MM.1S (cell line): ENCODE measurements at regions not wholly inside any gene's neighbourhood (a gene's known extent, or its start where the extent isn't known, plus 50 kb on each side); places are given as distances from the start of the nearest gene placed in this dataset.
"Not testable (repeated sequence)": the region's sequence is repeated elsewhere in the genome, so short reads cannot be mapped to it uniquely, and the experiment has no call there.

ENCODE experiments used
- DNase-seq: peaks from one replicate; pipeline ENCODE4 v3.0.0-alpha.2; 2015
- H2AFZ ChIP-seq: fragments of 300-600 bp; sonication (generic); 2 replicates; pipeline ENCODE4 v1.6.0; 2016; ENCODE audit warnings: antibody characterized with exemption, low read length
- H3F3A ChIP-seq: fragments of 300-600 bp; sonication (generic); 2 replicates; pipeline ENCODE4 v1.6.1; 2016; ENCODE audit warnings: mild to moderate bottlenecking, antibody characterized with exemption, low read length, moderate library complexity, mixed read lengths; ENCODE audit not compliant: insufficient read depth
- H3K27ac ChIP-seq: fragments of 300-600 bp; sonication (generic); 2 replicates; pipeline ENCODE4 v1.5.1; 2016; ENCODE audit warnings: mild to moderate bottlenecking, low read length
- H3K27me3 ChIP-seq: fragments of 300-600 bp; sonication (generic); replicated peaks from 2 replicates; pipeline ENCODE4 v1.6.0; 2016; ENCODE audit warnings: low read length; ENCODE audit not compliant: insufficient read depth
- H3K36me3 ChIP-seq: fragments of 300-600 bp; sonication (generic); replicated peaks from 2 replicates; pipeline ENCODE4 v1.6.1; 2016; ENCODE audit warnings: mild to moderate bottlenecking, low read length, mixed read lengths; ENCODE audit not compliant: insufficient read depth
- H3K4me1 ChIP-seq: fragments of 300-600 bp; sonication (generic); 2 replicates; pipeline ENCODE4 v1.6.1; 2016; ENCODE audit warnings: low read length, mixed read lengths
- H3K4me2 ChIP-seq: fragments of 300-600 bp; sonication (generic); 2 replicates; pipeline ENCODE4 v1.6.0; 2016; ENCODE audit warnings: low read depth, low read length
- H3K4me3 ChIP-seq: fragments of 300-600 bp; sonication (generic); 2 replicates; pipeline ENCODE4 v1.5.1; 2016; ENCODE audit warnings: low read length, mixed read lengths
- H3K79me2 ChIP-seq: fragments of 300-600 bp; sonication (generic); 2 replicates; pipeline ENCODE4 v1.6.1; 2016; ENCODE audit warnings: mixed run types, low read length, mixed read lengths
- H3K9ac ChIP-seq: fragments of 300-600 bp; sonication (generic); 2 replicates; pipeline ENCODE4 v1.6.1; 2016; ENCODE audit warnings: low read length, mixed read lengths
- H3K9me2 ChIP-seq: fragments of 300-600 bp; sonication (generic); replicated peaks from 2 replicates; pipeline ENCODE4 v1.6.1; 2016; ENCODE audit warnings: mild to moderate bottlenecking, low read length, mixed read lengths; ENCODE audit not compliant: insufficient read depth
- H3K9me3 ChIP-seq: fragments of 300-600 bp; sonication (generic); replicated peaks from 2 replicates; pipeline ENCODE4 v1.6.1; 2016; ENCODE audit warnings: mild to moderate bottlenecking, low read length, mixed read lengths; ENCODE audit not compliant: insufficient read depth
- H4K20me1 ChIP-seq: fragments of 300-600 bp; sonication (generic); 2 replicates; pipeline ENCODE4 v1.6.1; 2016; ENCODE audit warnings: mild to moderate bottlenecking, low read length, moderate library complexity, mixed read lengths; ENCODE audit not compliant: insufficient read depth
- CTCF ChIP-seq: fragments of 300-600 bp; sonication (generic); IDR thresholded peaks from 2 replicates; pipeline ENCODE4 v1.5.1; 2016; ENCODE audit warnings: antibody characterized with exemption, low read length, mixed read lengths
- EZH2 ChIP-seq: fragments of 300-600 bp; sonication (generic); optimal IDR thresholded peaks from 2 replicates; pipeline ENCODE3; 2017; ENCODE audit warnings: low read depth, mild to moderate bottlenecking, antibody characterized with exemption, low read length, mixed read lengths
- EZH2phosphoT487 ChIP-seq: fragments of 300-600 bp; sonication (generic); IDR thresholded peaks from 2 replicates; pipeline ENCODE4 v1.6.1; 2018; ENCODE audit warnings: antibody characterized with exemption, low read length

DNA sequence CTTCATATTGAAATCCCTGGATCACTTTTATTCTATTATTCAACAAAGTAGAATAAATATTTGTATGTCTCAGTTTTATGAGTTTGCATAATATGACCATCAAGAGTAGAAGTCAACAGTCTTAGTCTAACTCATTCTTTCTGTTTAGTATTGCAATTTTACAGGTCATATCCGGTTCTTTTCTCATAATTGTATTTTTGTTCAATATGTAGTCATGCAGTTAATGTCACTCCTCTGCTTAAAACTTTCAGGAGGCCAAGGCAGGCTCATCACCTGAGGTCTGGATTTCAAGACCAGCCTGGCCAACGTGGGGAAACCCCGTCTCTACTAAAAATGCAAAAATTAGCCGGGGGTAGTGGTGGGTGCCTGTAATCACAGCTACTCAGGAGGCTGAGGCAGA is 148.4 kb upstream of the TRPM3 start:
- Histone ChIP-seq H3K27me3 (no peaks in the 10 kb centered on the region), H3K4me1 (no peaks in the 10 kb centered on the region), H3K9me2 (no peaks in the 10 kb centered on the region), H3K27ac (no peak overlapping the region), H2AFZ (no peak overlapping the region), H3K36me3 (no peaks in the 10 kb centered on the region), H3F3A (no peaks in the 10 kb centered on the region), H3K79me2 (no peaks in the 10 kb centered on the region), H3K9me3 (no peaks in the 10 kb centered on the region), H3K4me3 (no peak overlapping the region), H3K9ac (no peak overlapping the region), H3K4me2 (no peak overlapping the region), H4K20me1 (no peaks in the 10 kb centered on the region)
- no peak for TF ChIP-seq EZH2phosphoT487
- TF ChIP-seq CTCF: no peak
- TF ChIP-seq EZH2: no peak
- no peak for DNase-seq

- Histone ChIP-seq H3F3A (no peaks in the 10 kb centered on the region), H3K27me3 (no peaks in the 10 kb centered on the region), H3K4me1 (no peaks in the 10 kb centered on the region), H3K4me2 (no peak overlapping the region), H3K27ac (no peak overlapping the region), H3K9me3 (no peaks in the 10 kb centered on the region), H3K9me2 (no peaks in the 10 kb centered on the region), H3K36me3 (no peaks in the 10 kb centered on the region), H2AFZ (no peak overlapping the region), H3K4me3 (no peak overlapping the region), H3K9ac (no peak overlapping the region), H3K79me2 (no peaks in the 10 kb centered on the region), H4K20me1 (no peaks in the 10 kb centered on the region)
- no peak for TF ChIP-seq EZH2
- no peak for TF ChIP-seq CTCF
- no peak for TF ChIP-seq EZH2phosphoT487
- DNase-seq: no peak
Observed at GRCh38 chr9:71268871-71269635, 147.6 kb upstream of the TRPM3 start.

DNA sequence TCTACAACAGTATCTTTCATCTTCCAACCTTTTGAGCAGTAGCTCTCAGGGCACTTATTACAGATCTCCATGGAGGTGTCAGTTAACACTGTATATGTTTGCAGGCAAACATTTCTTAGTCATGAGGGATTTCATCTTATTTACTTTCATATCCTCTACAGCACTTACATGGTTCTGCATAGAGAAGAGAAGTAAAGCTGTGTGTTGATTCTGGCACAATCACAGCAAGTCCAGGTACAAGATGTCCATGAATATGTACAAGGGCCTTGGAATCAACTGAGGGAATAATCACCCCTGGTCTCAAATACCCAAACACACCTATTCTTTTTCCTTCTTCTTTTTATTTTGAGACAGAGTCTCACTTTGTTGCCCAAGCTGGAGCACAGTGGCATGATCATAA is 142.0 kb upstream of the TRPM3 start:
- Histone ChIP-seq H3K27me3 (no peaks in the 10 kb centered on the region), H3K27ac (no peak overlapping the region), H3K36me3 (no peaks in the 10 kb centered on the region), H3F3A (no peaks in the 10 kb centered on the region), H3K4me2 (no peak overlapping the region), H3K4me3 (no peak overlapping the region), H4K20me1 (no peaks in the 10 kb centered on the region), H2AFZ (no peak overlapping the region), H3K79me2 (no peaks in the 10 kb centered on the region), H3K4me1 (no peaks in the 10 kb centered on the region), H3K9me2 (no peaks in the 10 kb centered on the region), H3K9ac (no peak overlapping the region), H3K9me3 (no peaks in the 10 kb centered on the region)
- TF ChIP-seq EZH2phosphoT487: no peak
- TF ChIP-seq CTCF: no peak
- TF ChIP-seq EZH2: no peak
- DNase-seq: no peak

DNA sequence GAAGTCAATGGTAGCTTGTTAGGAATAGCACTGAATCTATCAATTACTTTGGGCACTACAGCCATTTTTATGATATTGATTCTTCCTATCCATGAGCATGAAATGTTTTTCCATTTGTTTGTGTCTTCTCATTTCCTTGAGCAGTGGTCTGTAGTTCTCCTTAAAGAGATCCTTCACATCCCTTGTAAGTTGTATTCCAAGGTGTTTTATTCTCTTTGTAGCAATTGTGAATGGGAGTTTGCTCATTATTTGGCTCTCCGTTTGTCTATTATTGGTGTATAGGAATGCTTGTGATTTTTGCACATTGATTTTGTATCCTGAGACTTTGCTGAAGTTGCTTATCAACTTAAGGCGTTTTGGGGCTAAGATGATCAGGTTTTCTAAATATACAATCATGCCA is 139.0 kb upstream of the TRPM3 start:
- not testable (repeated sequence) for H3K9me2 ChIP-seq, H3K79me2 ChIP-seq, H3K27ac ChIP-seq, H3F3A ChIP-seq, H3K4me3 ChIP-seq, H3K4me1 ChIP-seq, H3K36me3 ChIP-seq, H3K4me2 ChIP-seq, H4K20me1 ChIP-seq, H2AFZ ChIP-seq, H3K9ac ChIP-seq, H3K9me3 ChIP-seq, H3K27me3 ChIP-seq, DNase-seq
